Mononuclear cell (primary cell): ENCODE measurements at regions not wholly inside any gene's neighbourhood (a gene's known extent, or its start where the extent isn't known, plus 50 kb on each side); places are given as distances from the start of the nearest gene placed in this dataset.
"Not testable (repeated sequence)": the region's sequence is repeated elsewhere in the genome, so short reads cannot be mapped to it uniquely, and the experiment has no call there.

Source experiments
- H3K27me3 ChIP-seq: 2 replicates; pipeline ENCODE4 v1.6.0; 2011; ENCODE audit warnings: low read length, control low read depth; ENCODE audit not compliant: insufficient read depth
- H3K4me1 ChIP-seq: 2 replicates; pipeline ENCODE4 v1.5.1; 2011; ENCODE audit warnings: mild to moderate bottlenecking, low read length, control low read depth; ENCODE audit not compliant: insufficient read depth
- H3K4me3 ChIP-seq: 2 replicates; pipeline ENCODE4 v1.5.1; 2011; ENCODE audit warnings: mild to moderate bottlenecking, low read length, moderate library complexity
- H3K9me3 ChIP-seq: 2 replicates; pipeline ENCODE4 v1.5.1; 2011; ENCODE audit warnings: low read depth, mild to moderate bottlenecking, control low read depth, low read length

DNA sequence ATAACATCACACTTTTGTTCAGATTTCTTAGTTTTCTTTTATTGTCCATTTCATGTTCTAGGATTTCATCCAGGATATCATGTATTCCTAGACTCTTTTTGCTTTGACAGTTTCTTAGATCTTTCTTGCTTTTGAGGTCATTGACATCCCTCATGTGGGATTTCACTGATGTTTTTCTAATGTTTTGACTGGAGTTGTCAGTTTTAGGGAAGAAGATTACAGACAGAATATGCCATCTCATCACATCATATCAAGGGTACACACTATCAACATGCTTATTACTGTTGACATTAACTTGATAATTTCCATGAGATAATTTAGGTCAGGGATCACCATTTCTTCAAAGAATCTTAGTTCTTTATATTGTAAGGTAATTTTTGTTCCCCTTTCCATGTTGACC is 101.7 kb downstream of the NPAP1 start:
- Histone ChIP-seq H3K27me3 (no peaks in the 10 kb centered on the region), H3K9me3 (peaks cover 5% of the 10 kb centered on the region), H3K4me3 (no peak overlapping the region), H3K4me1 (no peaks in the 10 kb centered on the region)

- Histone ChIP-seq H3K9me3 (peaks cover 5% of the 10 kb centered on the region), H3K4me3 (no peak overlapping the region), H3K4me1 (no peaks in the 10 kb centered on the region), H3K27me3 (no peaks in the 10 kb centered on the region)
Measured at GRCh38 chr15:24784506-24784905, 108.9 kb downstream of the NPAP1 start.

- Histone ChIP-seq H3K4me1 (no peaks in the 10 kb centered on the region), H3K4me3 (no peak overlapping the region), H3K27me3 (no peaks in the 10 kb centered on the region), H3K9me3 (peaks cover 3% of the 10 kb centered on the region)
Measured at GRCh38 chr15:24786347-24786746, 110.8 kb downstream of the NPAP1 start.

GRCh38 chr15:24802624-24803023 is 127.0 kb downstream of the NPAP1 start:
- H3K27me3 ChIP-seq, H3K4me1 ChIP-seq, H3K4me3 ChIP-seq, H3K9me3 ChIP-seq: not testable (repeated sequence)

GRCh38 chr15:24819680-24820079 is 135.1 kb upstream of the SNRPN start:
- H3K27me3 ChIP-seq: no peaks in the 10 kb centered on the region
- H3K4me1 ChIP-seq: no peaks in the 10 kb centered on the region
- no peak overlapping the region for H3K4me3 ChIP-seq
- H3K9me3 ChIP-seq: no peaks in the 10 kb centered on the region

DNA sequence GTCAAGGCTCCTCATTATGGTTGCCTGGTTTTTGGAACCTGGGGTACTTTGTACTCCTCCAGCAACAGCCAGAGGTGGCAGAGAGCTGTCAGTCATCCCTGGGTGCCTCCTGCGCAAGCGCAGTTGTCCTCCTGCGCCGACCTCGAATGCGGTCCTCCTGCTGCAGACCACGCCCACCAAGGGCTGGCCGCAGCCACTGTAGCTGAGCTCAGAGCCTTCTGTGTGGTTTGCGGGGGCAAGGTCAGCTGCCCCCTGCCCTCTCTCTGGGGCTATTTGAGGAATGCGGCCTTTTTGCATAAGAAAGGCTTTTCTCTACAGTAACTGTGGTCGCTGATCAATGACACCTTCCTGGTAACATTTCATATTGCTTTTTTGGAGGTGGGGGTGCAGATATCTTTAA is 131.3 kb upstream of the SNRPN start:
- no peaks in the 10 kb centered on the region for H3K27me3 ChIP-seq
- no peaks in the 10 kb centered on the region for H3K9me3 ChIP-seq
- H3K4me3 ChIP-seq: no peak overlapping the region
- no peaks in the 10 kb centered on the region for H3K4me1 ChIP-seq

GRCh38 chr15:24832282-24832681 is 122.5 kb upstream of the SNRPN start:
- no peaks in the 10 kb centered on the region for H3K4me1 ChIP-seq
- no peaks in the 10 kb centered on the region for H3K27me3 ChIP-seq
- H3K4me3 ChIP-seq: no peak overlapping the region

DNA sequence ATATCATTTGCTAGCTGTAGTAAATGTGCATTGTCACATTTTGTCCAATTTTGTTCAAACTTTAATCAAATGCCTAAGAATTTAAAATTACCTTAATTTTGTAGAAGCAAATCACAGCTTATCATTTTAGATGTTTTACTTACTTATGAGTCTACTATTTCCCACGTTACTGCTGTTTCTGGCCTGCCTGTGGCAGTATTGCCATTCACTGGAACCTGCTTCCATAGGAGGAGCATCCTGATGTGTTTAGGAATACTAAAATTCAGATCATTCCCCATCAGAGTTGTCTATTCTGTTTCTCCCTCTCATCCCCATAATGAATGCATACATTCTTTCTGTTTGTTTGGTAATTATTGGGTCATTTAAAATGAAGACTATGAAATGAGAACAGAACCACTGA is 119.5 kb upstream of the SNRPN start:
- Histone ChIP-seq H3K27me3 (no peaks in the 10 kb centered on the region), H3K9me3 (no peaks in the 10 kb centered on the region), H3K4me1 (no peaks in the 10 kb centered on the region), H3K4me3 (no peak overlapping the region)

More at GRCh38 chr15:24832282-24832681, 122.5 kb upstream of the SNRPN start:
- no peaks in the 10 kb centered on the region for H3K9me3 ChIP-seq

DNA sequence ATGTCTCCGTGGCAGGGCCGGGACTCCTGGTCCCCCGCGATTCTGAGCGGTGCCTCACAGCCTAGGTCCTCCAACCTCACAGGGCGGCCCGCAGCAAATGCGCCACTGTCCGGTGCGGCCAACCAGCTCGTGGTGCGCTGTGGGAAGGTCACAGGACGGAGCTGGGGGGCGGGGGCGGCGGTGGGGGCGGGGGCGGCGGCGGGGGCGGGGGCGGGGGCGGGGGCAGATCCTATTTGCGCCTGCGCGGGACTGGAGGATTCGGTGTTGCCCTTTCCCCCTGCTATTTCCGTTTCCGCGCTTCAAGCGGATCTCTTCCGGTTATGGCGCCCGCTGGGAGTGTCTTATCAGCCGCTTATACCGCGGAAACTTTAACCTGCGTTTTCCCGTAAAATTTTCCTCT is 106.7 kb upstream of the SNRPN start:
- Histone ChIP-seq H3K4me1 (no peaks in the 10 kb centered on the region), H3K27me3 (no peaks in the 10 kb centered on the region), H3K9me3 (no peaks in the 10 kb centered on the region), H3K4me3 (no peak overlapping the region)

GRCh38 chr15:24856397-24857390 is 98.1 kb upstream of the SNRPN start:
- Histone ChIP-seq H3K27me3 (no peaks in the 10 kb centered on the region), H3K4me3 (no peak overlapping the region), H3K4me1 (no peaks in the 10 kb centered on the region), H3K9me3 (no peaks in the 10 kb centered on the region)

GRCh38 chr15:24857763-24858162 is 97.0 kb upstream of the SNRPN start:
- Histone ChIP-seq H3K4me1 (no peaks in the 10 kb centered on the region), H3K9me3 (no peaks in the 10 kb centered on the region), H3K4me3 (no peak overlapping the region), H3K27me3 (no peaks in the 10 kb centered on the region)

- H3K4me3 ChIP-seq, H3K9me3 ChIP-seq, H3K4me1 ChIP-seq, H3K27me3 ChIP-seq: not testable (repeated sequence)
Measured at GRCh38 chr15:24858183-24858582, 96.6 kb upstream of the SNRPN start.

GRCh38 chr15:24858737-24859601 is 95.8 kb upstream of the SNRPN start:
- Histone ChIP-seq H3K27me3 (no peaks in the 10 kb centered on the region), H3K9me3 (no peaks in the 10 kb centered on the region), H3K4me1 (no peaks in the 10 kb centered on the region), H3K4me3 (no peak overlapping the region)

- Histone ChIP-seq H3K9me3 (no peaks in the 10 kb centered on the region), H3K27me3 (no peaks in the 10 kb centered on the region), H3K4me1 (no peaks in the 10 kb centered on the region), H3K4me3 (no peak overlapping the region)
Measured at GRCh38 chr15:24861014-24861690, 93.6 kb upstream of the SNRPN start.
